ENCODE measurements at regions not wholly inside any gene's neighbourhood (a gene's known extent, or its start where the extent isn't known, plus 50 kb on each side); places are given as distances from the start of the nearest gene placed in this dataset.

GRCh38 chr12:105725054-105725453, 394.6 kb downstream of the C12orf75 start:
- Histone ChIP-seq H3K27me3 (replicated peaks; ENCODE audit: insufficient read depth) (no peaks in the 10 kb centered on the region), H3K27ac (no peak overlapping the region), H3K4me1 (replicated peaks) (no peaks in the 10 kb centered on the region), H3K4me3 (no peak overlapping the region), H3K9me3 (no peaks in the 10 kb centered on the region), H3K36me3 (no peaks in the 10 kb centered on the region)
- intact Hi-C loops (cut with DNase I), result no loop called here
- no peak for DNase-seq (ENCODE audit: low spot score)
- TF ChIP-seq CTCF (IDR thresholded peaks at IDR 0.05), result no peak
- no peak for TF ChIP-seq POLR2AphosphoS5 (IDR thresholded peaks at IDR 0.05)
- TF ChIP-seq POLR2A (IDR thresholded peaks at IDR 0.05), result no peak

- H3K9me3 ChIP-seq, result no peaks in the 10 kb centered on the region
- H3K27me3 ChIP-seq (replicated peaks; ENCODE audit: insufficient read depth), result no peaks in the 10 kb centered on the region
- H3K4me3 ChIP-seq, result no peak overlapping the region
- H3K4me1 ChIP-seq (replicated peaks), result no peaks in the 10 kb centered on the region
- no peak overlapping the region for H3K27ac ChIP-seq
- no peaks in the 10 kb centered on the region for H3K36me3 ChIP-seq
- 86% methylated on average over 2 of the region's 2 CpGs for WGBS
- no peak for TF ChIP-seq CTCF (IDR thresholded peaks at IDR 0.05)
- no peak for TF ChIP-seq POLR2AphosphoS5 (IDR thresholded peaks at IDR 0.05)
- TF ChIP-seq POLR2A (IDR thresholded peaks at IDR 0.05), result no peak
- intact Hi-C loops (cut with DNase I), result no loop called here
- no peak for DNase-seq (ENCODE audit: low spot score)
These were observed 398.8 kb downstream of the C12orf75 start for GRCh38 chr12:105729181-105729771.

- Histone ChIP-seq H3K36me3 (no peaks in the 10 kb centered on the region), H3K4me1 (replicated peaks) (no peaks in the 10 kb centered on the region), H3K27ac (no peak overlapping the region), H3K27me3 (replicated peaks; ENCODE audit: insufficient read depth) (no peaks in the 10 kb centered on the region), H3K9me3 (no peaks in the 10 kb centered on the region), H3K4me3 (no peak overlapping the region)
- intact Hi-C loops (cut with DNase I), result no loop called here
- TF ChIP-seq POLR2AphosphoS5 (IDR thresholded peaks at IDR 0.05) (no peak), POLR2A (IDR thresholded peaks at IDR 0.05) (no peak), CTCF (IDR thresholded peaks at IDR 0.05) (no peak)
- DNase-seq (ENCODE audit: low spot score), result no peak
These were observed 399.4 kb downstream of the C12orf75 start for GRCh38 chr12:105729926-105730325.

GRCh38 chr12:105733579-105733978, 403.1 kb downstream of the C12orf75 start:
- TF ChIP-seq CTCF (IDR thresholded peaks at IDR 0.05), result no peak
- no peak for TF ChIP-seq POLR2A (IDR thresholded peaks at IDR 0.05)
- no peak for TF ChIP-seq POLR2AphosphoS5 (IDR thresholded peaks at IDR 0.05)
- WGBS, result 22% methylated on average over 1 of the region's 1 CpG

GRCh38 chr12:105736498-105736897, 402.3 kb downstream of the NUAK1 start:
- H3K27ac ChIP-seq, result no peak overlapping the region
- TF ChIP-seq POLR2AphosphoS5 (IDR thresholded peaks at IDR 0.05) (no peak), POLR2A (IDR thresholded peaks at IDR 0.05) (no peak), CTCF (IDR thresholded peaks at IDR 0.05) (no peak)
- H3K27me3 ChIP-seq (replicated peaks; ENCODE audit: insufficient read depth), result no peaks in the 10 kb centered on the region
- 79% methylated on average over 5 of the region's 5 CpGs for WGBS
- H3K36me3 ChIP-seq, result no peaks in the 10 kb centered on the region
- intact Hi-C loops (cut with DNase I), result no loop called here
- H3K9me3 ChIP-seq, result no peaks in the 10 kb centered on the region
- DNase-seq (ENCODE audit: low spot score), result no peak
- no peak overlapping the region for H3K4me3 ChIP-seq
- H3K4me1 ChIP-seq (replicated peaks), result no peaks in the 10 kb centered on the region

More at GRCh38 chr12:105733579-105733978, 403.1 kb downstream of the C12orf75 start:
- no peak for DNase-seq (ENCODE audit: low spot score)
- Histone ChIP-seq H3K4me1 (replicated peaks) (no peaks in the 10 kb centered on the region), H3K36me3 (no peaks in the 10 kb centered on the region), H3K9me3 (no peaks in the 10 kb centered on the region), H3K27me3 (replicated peaks; ENCODE audit: insufficient read depth) (no peaks in the 10 kb centered on the region), H3K4me3 (no peak overlapping the region), H3K27ac (no peak overlapping the region)
- intact Hi-C loops (cut with DNase I), result no loop called here
